MM.1S (cell line): ENCODE measurements at regions not wholly inside any gene's neighbourhood (a gene's known extent, or its start where the extent isn't known, plus 50 kb on each side); places are given as distances from the start of the nearest gene placed in this dataset.

ENCODE experiments used
- DNase-seq: peaks from one replicate; pipeline ENCODE4 v3.0.0-alpha.2; 2015
- H2AFZ ChIP-seq: fragments of 300-600 bp; sonication (generic); 2 replicates; pipeline ENCODE4 v1.6.0; 2016; ENCODE audit warnings: antibody characterized with exemption, low read length
- H3F3A ChIP-seq: fragments of 300-600 bp; sonication (generic); 2 replicates; pipeline ENCODE4 v1.6.1; 2016; ENCODE audit warnings: mild to moderate bottlenecking, antibody characterized with exemption, low read length, moderate library complexity, mixed read lengths; ENCODE audit not compliant: insufficient read depth
- H3K27ac ChIP-seq: fragments of 300-600 bp; sonication (generic); 2 replicates; pipeline ENCODE4 v1.5.1; 2016; ENCODE audit warnings: mild to moderate bottlenecking, low read length
- H3K27me3 ChIP-seq: fragments of 300-600 bp; sonication (generic); replicated peaks from 2 replicates; pipeline ENCODE4 v1.6.0; 2016; ENCODE audit warnings: low read length; ENCODE audit not compliant: insufficient read depth
- H3K36me3 ChIP-seq: fragments of 300-600 bp; sonication (generic); replicated peaks from 2 replicates; pipeline ENCODE4 v1.6.1; 2016; ENCODE audit warnings: mild to moderate bottlenecking, low read length, mixed read lengths; ENCODE audit not compliant: insufficient read depth
- H3K4me1 ChIP-seq: fragments of 300-600 bp; sonication (generic); 2 replicates; pipeline ENCODE4 v1.6.1; 2016; ENCODE audit warnings: low read length, mixed read lengths
- H3K4me2 ChIP-seq: fragments of 300-600 bp; sonication (generic); 2 replicates; pipeline ENCODE4 v1.6.0; 2016; ENCODE audit warnings: low read depth, low read length
- H3K4me3 ChIP-seq: fragments of 300-600 bp; sonication (generic); 2 replicates; pipeline ENCODE4 v1.5.1; 2016; ENCODE audit warnings: low read length, mixed read lengths
- H3K79me2 ChIP-seq: fragments of 300-600 bp; sonication (generic); 2 replicates; pipeline ENCODE4 v1.6.1; 2016; ENCODE audit warnings: mixed run types, low read length, mixed read lengths
- H3K9ac ChIP-seq: fragments of 300-600 bp; sonication (generic); 2 replicates; pipeline ENCODE4 v1.6.1; 2016; ENCODE audit warnings: low read length, mixed read lengths
- H3K9me2 ChIP-seq: fragments of 300-600 bp; sonication (generic); replicated peaks from 2 replicates; pipeline ENCODE4 v1.6.1; 2016; ENCODE audit warnings: mild to moderate bottlenecking, low read length, mixed read lengths; ENCODE audit not compliant: insufficient read depth
- H3K9me3 ChIP-seq: fragments of 300-600 bp; sonication (generic); replicated peaks from 2 replicates; pipeline ENCODE4 v1.6.1; 2016; ENCODE audit warnings: mild to moderate bottlenecking, low read length, mixed read lengths; ENCODE audit not compliant: insufficient read depth
- H4K20me1 ChIP-seq: fragments of 300-600 bp; sonication (generic); 2 replicates; pipeline ENCODE4 v1.6.1; 2016; ENCODE audit warnings: mild to moderate bottlenecking, low read length, moderate library complexity, mixed read lengths; ENCODE audit not compliant: insufficient read depth
- CTCF ChIP-seq: fragments of 300-600 bp; sonication (generic); IDR thresholded peaks from 2 replicates; pipeline ENCODE4 v1.5.1; 2016; ENCODE audit warnings: antibody characterized with exemption, low read length, mixed read lengths
- EZH2 ChIP-seq: fragments of 300-600 bp; sonication (generic); optimal IDR thresholded peaks from 2 replicates; pipeline ENCODE3; 2017; ENCODE audit warnings: low read depth, mild to moderate bottlenecking, antibody characterized with exemption, low read length, mixed read lengths
- EZH2phosphoT487 ChIP-seq: fragments of 300-600 bp; sonication (generic); IDR thresholded peaks from 2 replicates; pipeline ENCODE4 v1.6.1; 2018; ENCODE audit warnings: antibody characterized with exemption, low read length

GRCh38 chr7:152924238-152924637 lies 164.7 kb downstream of the ACTR3B start:
- Histone ChIP-seq H3K27ac (no peak overlapping the region), H3K9me3 (no peaks in the 10 kb centered on the region), H2AFZ (no peak overlapping the region), H4K20me1 (no peaks in the 10 kb centered on the region), H3K4me2 (no peak overlapping the region), H3K9ac (no peak overlapping the region), H3K9me2 (no peaks in the 10 kb centered on the region), H3F3A (no peaks in the 10 kb centered on the region), H3K27me3 (no peaks in the 10 kb centered on the region), H3K36me3 (no peaks in the 10 kb centered on the region), H3K4me3 (no peak overlapping the region), H3K79me2 (no peaks in the 10 kb centered on the region), H3K4me1 (no peaks in the 10 kb centered on the region)
- no peak for DNase-seq
- TF ChIP-seq CTCF: no peak
- no peak for TF ChIP-seq EZH2phosphoT487
- TF ChIP-seq EZH2: no peak

GRCh38 chr7:152924826-152925411 lies 165.4 kb downstream of the ACTR3B start:
- H3K4me3 ChIP-seq: no peak overlapping the region
- no peak overlapping the region for H3K9ac ChIP-seq
- no peak for DNase-seq
- no peak overlapping the region for H3K4me2 ChIP-seq
- no peak overlapping the region for H3K27ac ChIP-seq
- H3K9me3 ChIP-seq: no peaks in the 10 kb centered on the region
- H2AFZ ChIP-seq: no peak overlapping the region
- no peaks in the 10 kb centered on the region for H3K4me1 ChIP-seq
- H3K79me2 ChIP-seq: no peaks in the 10 kb centered on the region
- H4K20me1 ChIP-seq: no peaks in the 10 kb centered on the region
- H3K9me2 ChIP-seq: no peaks in the 10 kb centered on the region
- no peaks in the 10 kb centered on the region for H3F3A ChIP-seq
- TF ChIP-seq EZH2phosphoT487 (no peak), EZH2 (no peak), CTCF (no peak)
- H3K36me3 ChIP-seq: no peaks in the 10 kb centered on the region
- H3K27me3 ChIP-seq: no peaks in the 10 kb centered on the region

- Histone ChIP-seq H4K20me1 (no peaks in the 10 kb centered on the region), H3F3A (no peaks in the 10 kb centered on the region), H3K9me2 (no peaks in the 10 kb centered on the region), H3K36me3 (no peaks in the 10 kb centered on the region), H3K9ac (no peak overlapping the region), H3K27ac (no peak overlapping the region), H3K4me1 (no peaks in the 10 kb centered on the region), H3K4me3 (no peak overlapping the region), H2AFZ (no peak overlapping the region), H3K9me3 (no peaks in the 10 kb centered on the region), H3K4me2 (no peak overlapping the region), H3K27me3 (no peaks in the 10 kb centered on the region), H3K79me2 (no peaks in the 10 kb centered on the region)
- DNase-seq: no peak
- no peak for TF ChIP-seq EZH2phosphoT487
- no peak for TF ChIP-seq EZH2
- no peak for TF ChIP-seq CTCF
Measured at GRCh38 chr7:152925412-152926147, 166.0 kb downstream of the ACTR3B start.
